ENCODE measurements at regions not wholly inside any gene's neighbourhood (a gene's known extent, or its start where the extent isn't known, plus 50 kb on each side); places are given as distances from the start of the nearest gene placed in this dataset.

DNA sequence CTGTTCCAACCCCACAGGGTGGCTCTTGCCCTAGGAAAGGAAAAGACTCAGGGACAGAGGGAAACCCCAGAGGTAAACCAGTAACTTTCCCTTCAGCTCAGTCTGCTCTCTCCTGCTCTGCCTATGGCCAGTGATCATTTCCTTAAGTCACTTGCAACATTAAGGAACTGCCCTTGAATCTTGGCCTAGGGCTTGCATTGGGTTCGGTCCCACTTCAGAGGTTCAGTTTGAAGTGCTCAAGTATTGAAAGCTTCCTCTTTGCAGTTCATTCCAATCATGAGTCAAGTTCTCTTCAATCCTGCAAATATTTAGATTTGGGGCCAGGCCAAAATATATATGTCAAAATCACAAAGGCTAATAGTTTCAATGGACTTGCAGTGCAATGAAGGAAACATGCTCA, 97.7 kb upstream of the IRF2BP2 start:
- peak in 1 of 2 experiments; percentile 52 for DNase-seq (ENCODE audit: low read depth in 1 of 2, low spot score in 1 of 2)
- TF ChIP-seq GABPA (IDR thresholded peaks at IDR 0.05; ENCODE audit: low read depth): no peak
- TF ChIP-seq, protein P1, sequence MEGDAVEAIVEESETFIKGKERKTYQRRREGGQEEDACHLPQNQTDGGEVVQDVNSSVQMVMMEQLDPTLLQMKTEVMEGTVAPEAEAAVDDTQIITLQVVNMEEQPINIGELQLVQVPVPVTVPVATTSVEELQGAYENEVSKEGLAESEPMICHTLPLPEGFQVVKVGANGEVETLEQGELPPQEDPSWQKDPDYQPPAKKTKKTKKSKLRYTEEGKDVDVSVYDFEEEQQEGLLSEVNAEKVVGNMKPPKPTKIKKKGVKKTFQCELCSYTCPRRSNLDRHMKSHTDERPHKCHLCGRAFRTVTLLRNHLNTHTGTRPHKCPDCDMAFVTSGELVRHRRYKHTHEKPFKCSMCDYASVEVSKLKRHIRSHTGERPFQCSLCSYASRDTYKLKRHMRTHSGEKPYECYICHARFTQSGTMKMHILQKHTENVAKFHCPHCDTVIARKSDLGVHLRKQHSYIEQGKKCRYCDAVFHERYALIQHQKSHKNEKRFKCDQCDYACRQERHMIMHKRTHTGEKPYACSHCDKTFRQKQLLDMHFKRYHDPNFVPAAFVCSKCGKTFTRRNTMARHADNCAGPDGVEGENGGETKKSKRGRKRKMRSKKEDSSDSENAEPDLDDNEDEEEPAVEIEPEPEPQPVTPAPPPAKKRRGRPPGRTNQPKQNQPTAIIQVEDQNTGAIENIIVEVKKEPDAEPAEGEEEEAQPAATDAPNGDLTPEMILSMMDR (IDR thresholded peaks at IDR 0.05; ENCODE audit: insufficient read depth, low read length): no peak
- TF ChIP-seq, protein P2, sequence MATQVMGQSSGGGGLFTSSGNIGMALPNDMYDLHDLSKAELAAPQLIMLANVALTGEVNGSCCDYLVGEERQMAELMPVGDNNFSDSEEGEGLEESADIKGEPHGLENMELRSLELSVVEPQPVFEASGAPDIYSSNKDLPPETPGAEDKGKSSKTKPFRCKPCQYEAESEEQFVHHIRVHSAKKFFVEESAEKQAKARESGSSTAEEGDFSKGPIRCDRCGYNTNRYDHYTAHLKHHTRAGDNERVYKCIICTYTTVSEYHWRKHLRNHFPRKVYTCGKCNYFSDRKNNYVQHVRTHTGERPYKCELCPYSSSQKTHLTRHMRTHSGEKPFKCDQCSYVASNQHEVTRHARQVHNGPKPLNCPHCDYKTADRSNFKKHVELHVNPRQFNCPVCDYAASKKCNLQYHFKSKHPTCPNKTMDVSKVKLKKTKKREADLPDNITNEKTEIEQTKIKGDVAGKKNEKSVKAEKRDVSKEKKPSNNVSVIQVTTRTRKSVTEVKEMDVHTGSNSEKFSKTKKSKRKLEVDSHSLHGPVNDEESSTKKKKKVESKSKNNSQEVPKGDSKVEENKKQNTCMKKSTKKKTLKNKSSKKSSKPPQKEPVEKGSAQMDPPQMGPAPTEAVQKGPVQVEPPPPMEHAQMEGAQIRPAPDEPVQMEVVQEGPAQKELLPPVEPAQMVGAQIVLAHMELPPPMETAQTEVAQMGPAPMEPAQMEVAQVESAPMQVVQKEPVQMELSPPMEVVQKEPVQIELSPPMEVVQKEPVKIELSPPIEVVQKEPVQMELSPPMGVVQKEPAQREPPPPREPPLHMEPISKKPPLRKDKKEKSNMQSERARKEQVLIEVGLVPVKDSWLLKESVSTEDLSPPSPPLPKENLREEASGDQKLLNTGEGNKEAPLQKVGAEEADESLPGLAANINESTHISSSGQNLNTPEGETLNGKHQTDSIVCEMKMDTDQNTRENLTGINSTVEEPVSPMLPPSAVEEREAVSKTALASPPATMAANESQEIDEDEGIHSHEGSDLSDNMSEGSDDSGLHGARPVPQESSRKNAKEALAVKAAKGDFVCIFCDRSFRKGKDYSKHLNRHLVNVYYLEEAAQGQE (IDR thresholded peaks at IDR 0.05; ENCODE audit: insufficient replicate concordance, low read depth): no peak
- no peak for TF ChIP-seq SPI1 (IDR thresholded peaks at IDR 0.05; ENCODE audit: borderline replicate concordance, low read depth)
- TF ChIP-seq POLR2AphosphoS5 (IDR thresholded peaks at IDR 0.05; ENCODE audit: low read depth): no peak
- H3K27ac ChIP-seq (replicated peaks): no peak overlapping the region; the same call in 1 of the 2 replicates

DNA sequence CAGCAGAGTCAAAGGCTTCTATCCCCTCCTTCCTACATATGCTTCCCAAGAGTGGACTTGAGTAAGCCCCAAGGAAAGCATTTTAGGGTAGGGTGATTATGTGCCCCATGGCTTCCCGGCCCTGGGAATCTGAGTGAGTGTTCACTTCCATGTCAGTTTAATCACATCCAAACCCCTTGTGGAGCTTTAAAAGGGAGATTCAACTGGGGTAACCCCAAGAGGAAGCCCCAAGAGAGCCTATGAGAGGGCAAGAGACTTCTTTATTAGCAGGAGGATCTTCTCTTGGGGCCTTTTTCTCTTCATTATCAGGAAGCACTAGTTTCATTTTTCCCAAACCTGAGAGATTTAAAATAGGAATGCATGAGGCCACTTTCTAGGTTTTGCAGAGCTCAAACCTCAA, 97.0 kb upstream of the IRF2BP2 start:
- no peak overlapping the region for H3K27ac ChIP-seq (replicated peaks)
- H3K4me3 ChIP-seq (replicated peaks; ENCODE audit: insufficient read depth, low read length): no peak overlapping the region
- TF ChIP-seq, protein P2 (IDR thresholded peaks at IDR 0.05; ENCODE audit: insufficient replicate concordance, low read depth): no peak
- DNase-seq (ENCODE audit: low read depth in 1 of 2, low spot score in 1 of 2): no peak
- H3K27me3 ChIP-seq (ENCODE audit: insufficient read depth, poor library complexity, severe bottlenecking): no peaks in the 10 kb centered on the region

More for the DNA sequence above, 97.7 kb upstream of the IRF2BP2 start:
- no peak overlapping the region for H3K4me3 ChIP-seq (replicated peaks; ENCODE audit: insufficient read depth, low read length)
- no peaks in the 10 kb centered on the region for H3K27me3 ChIP-seq (ENCODE audit: insufficient read depth, poor library complexity, severe bottlenecking)

DNA sequence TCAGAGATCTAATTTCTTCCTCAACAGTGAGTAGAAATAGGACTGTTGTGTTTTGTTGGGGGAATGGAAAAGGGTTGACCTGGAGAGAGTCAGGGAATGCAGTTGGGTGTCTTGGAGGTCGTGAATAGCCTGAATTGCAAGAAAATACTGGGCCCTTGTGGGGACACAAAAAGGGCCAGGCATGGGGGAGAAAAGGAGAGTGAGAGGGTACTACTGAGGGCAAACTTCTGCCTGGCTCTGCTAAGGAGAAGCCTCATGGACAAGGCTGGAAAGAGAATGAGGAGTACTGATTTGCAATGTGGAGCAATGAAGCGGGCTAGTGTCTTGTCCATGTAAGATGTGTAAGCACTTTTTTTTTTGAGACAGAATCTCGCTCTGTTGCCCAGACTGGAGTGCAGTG, 96.2 kb upstream of the IRF2BP2 start:
- no peaks in the 10 kb centered on the region for H3K27me3 ChIP-seq (ENCODE audit: insufficient read depth, poor library complexity, severe bottlenecking)
- H3K4me3 ChIP-seq (replicated peaks; ENCODE audit: insufficient read depth, low read length): no peak overlapping the region
- TF ChIP-seq SPI1 (IDR thresholded peaks at IDR 0.05; ENCODE audit: borderline replicate concordance, low read depth) (no peak), POLR2AphosphoS5 (IDR thresholded peaks at IDR 0.05; ENCODE audit: low read depth) (no peak), GABPA (IDR thresholded peaks at IDR 0.05; ENCODE audit: low read depth) (no peak)
- TF ChIP-seq, protein P2 (IDR thresholded peaks at IDR 0.05; ENCODE audit: insufficient replicate concordance, low read depth): no peak
- TF ChIP-seq, protein P1 (IDR thresholded peaks at IDR 0.05; ENCODE audit: insufficient read depth, low read length): no peak
- no peak overlapping the region for H3K27ac ChIP-seq (replicated peaks)
- no peak for DNase-seq (ENCODE audit: low read depth in 1 of 2, low spot score in 1 of 2)

DNA sequence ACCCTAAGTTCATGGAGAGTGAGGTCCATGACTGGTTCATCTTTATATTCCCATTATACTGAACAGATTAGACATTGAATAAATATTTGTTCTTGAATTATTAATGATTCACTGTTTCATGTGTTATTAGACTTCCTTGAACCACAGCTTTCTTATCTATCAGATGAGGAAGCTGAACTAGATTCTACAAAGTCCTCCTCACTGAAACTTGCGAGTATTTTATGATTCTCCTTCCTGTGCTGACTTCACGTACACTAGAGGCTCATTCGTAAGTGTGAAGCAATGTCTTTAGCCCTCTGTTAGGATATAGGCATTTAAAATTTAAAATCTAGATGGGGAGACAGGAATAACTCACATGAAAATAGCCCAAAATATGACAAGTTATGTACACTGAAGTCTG, 95.6 kb upstream of the IRF2BP2 start:
- no peak for DNase-seq (ENCODE audit: low read depth in 1 of 2, low spot score in 1 of 2)
- H3K4me3 ChIP-seq (replicated peaks; ENCODE audit: insufficient read depth, low read length): no peak overlapping the region
- TF ChIP-seq SPI1 (IDR thresholded peaks at IDR 0.05; ENCODE audit: borderline replicate concordance, low read depth) (no peak), POLR2AphosphoS5 (IDR thresholded peaks at IDR 0.05; ENCODE audit: low read depth) (no peak)
- no peak overlapping the region for H3K27ac ChIP-seq (replicated peaks)
- H3K27me3 ChIP-seq (ENCODE audit: insufficient read depth, poor library complexity, severe bottlenecking): no peaks in the 10 kb centered on the region

Measured in HL-60 (cell line).